ENCODE measurements at regions not wholly inside any gene's neighbourhood (a gene's known extent, or its start where the extent isn't known, plus 50 kb on each side); places are given as distances from the start of the nearest gene placed in this dataset.

DNA sequence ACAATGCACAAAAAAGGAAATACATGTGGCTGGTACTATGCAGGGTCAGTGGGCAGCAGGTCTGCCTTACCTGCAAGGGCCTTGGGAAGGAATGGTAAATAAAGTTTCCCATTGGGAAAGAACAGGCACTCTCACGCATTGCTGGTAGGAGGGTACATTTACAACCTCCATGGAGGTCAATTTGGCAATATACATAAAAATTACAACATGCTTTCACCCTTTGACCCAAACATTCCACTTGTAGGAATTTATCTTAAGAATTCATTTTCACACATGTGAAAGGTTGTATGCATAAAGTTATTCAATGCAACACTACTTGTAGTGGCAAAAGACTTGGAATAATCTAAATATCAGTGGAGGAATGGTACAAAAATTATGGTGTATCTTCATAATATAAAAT is 216.4 kb downstream of the DLEU7 start:
- TF ChIP-seq CTCF (IDR thresholded peaks at IDR 0.05) = no peak
- no peak for TF ChIP-seq POLR2A (IDR thresholded peaks at IDR 0.05)
